ENCODE measurements at regions not wholly inside any gene's neighbourhood (a gene's known extent, or its start where the extent isn't known, plus 50 kb on each side); places are given as distances from the start of the nearest gene placed in this dataset.
A peak's percentile ranks its signal among the peaks of the same experiment; 100 is the strongest.

- DNase-seq (ENCODE audit: low spot score): peak; percentile 57
- no peak for TF ChIP-seq CTCF (IDR thresholded peaks at IDR 0.05)
- Histone ChIP-seq H3K4me3 (no peak overlapping the region), H3K27ac (no peak overlapping the region)
These were observed 845.3 kb downstream of the BRD1 start for GRCh38 chr22:48982321-48982905.

DNA sequence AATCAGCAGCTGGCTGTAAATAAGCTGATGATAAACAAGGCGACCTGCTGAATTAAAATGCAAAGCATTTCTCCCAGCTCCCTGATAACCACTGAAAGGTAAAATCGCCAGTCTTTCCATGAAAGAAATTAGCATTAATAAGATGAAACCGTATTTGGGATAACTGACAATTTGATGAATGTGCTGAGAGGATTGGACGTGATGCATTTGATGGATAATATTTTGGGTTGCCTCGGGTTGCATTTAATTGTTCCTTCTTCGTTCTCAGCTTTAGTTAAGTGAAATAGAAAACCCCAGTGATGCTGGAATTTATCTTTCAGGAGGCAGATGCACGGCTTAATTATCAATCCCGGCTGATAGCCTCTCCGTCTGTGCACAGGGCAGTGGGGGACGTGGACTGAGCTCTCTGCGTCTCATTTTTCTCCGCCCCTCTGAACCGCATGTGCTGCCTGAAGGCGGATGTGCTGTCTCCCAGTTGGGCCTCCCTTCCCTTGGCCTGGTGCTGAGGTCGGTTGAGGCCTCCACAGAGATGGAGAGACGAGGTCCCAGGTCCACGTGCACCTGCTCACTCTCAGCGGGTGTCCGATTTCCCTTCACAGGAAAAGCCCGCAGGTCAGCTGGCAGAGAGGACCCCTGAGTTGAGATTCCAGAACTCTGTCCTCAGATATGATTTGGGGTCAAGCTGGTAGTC is 846.2 kb downstream of the BRD1 start:
- DNase-seq (ENCODE audit: low spot score): no peak
- TF ChIP-seq CTCF (IDR thresholded peaks at IDR 0.05): no peak

GRCh38 chr22:48980918-48981317 is 846.8 kb downstream of the BRD1 start:
- DNase-seq (ENCODE audit: low spot score): no peak
- no peak for TF ChIP-seq CTCF (IDR thresholded peaks at IDR 0.05)
- H3K4me3 ChIP-seq: no peak overlapping the region
- no peak overlapping the region for H3K27ac ChIP-seq

More for the DNA sequence above, 846.2 kb downstream of the BRD1 start:
- no peak overlapping the region for H3K27ac ChIP-seq
- no peak overlapping the region for H3K4me3 ChIP-seq

- H3K27ac ChIP-seq: no peak overlapping the region
- DNase-seq (ENCODE audit: low spot score): no peak
- TF ChIP-seq CTCF (IDR thresholded peaks at IDR 0.05): no peak
- H3K4me3 ChIP-seq: no peak overlapping the region
These were observed 847.3 kb downstream of the BRD1 start for GRCh38 chr22:48980409-48980808.

DNA sequence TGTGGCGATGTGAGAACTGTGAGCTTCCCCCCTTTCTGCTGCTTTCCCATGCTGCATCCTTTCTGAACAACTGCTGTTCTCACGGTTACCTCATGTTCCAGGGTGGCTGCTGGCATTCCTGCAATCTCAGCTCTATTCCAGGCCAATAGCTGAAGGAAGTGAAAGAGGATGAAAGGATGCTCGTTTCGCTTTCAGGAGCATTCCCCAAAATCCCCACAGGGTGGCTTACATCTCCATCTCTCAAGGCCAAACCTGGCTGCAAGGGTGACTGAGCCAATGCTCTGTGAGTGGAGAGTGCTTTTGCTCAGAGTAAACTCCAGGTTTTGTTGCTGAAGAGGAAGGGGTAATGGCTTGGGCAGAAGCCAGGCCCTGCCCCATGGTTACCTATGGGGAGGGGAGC is 848.2 kb downstream of the BRD1 start:
- Histone ChIP-seq H3K4me3 (no peak overlapping the region), H3K27ac (no peak overlapping the region)
- TF ChIP-seq CTCF (IDR thresholded peaks at IDR 0.05): no peak
- DNase-seq (ENCODE audit: low spot score): no peak

- DNase-seq (ENCODE audit: low spot score): peak; percentile 49
- H3K4me3 ChIP-seq: no peak overlapping the region
These were observed 850.8 kb downstream of the BRD1 start for GRCh38 chr22:48976556-48977535.

More at GRCh38 chr22:48976556-48977535, 850.8 kb downstream of the BRD1 start:
- no peak for TF ChIP-seq CTCF (IDR thresholded peaks at IDR 0.05)
- no peak overlapping the region for H3K27ac ChIP-seq
